ACHN (cell line): ENCODE measurements at regions not wholly inside any gene's neighbourhood (a gene's known extent, or its start where the extent isn't known, plus 50 kb on each side); places are given as distances from the start of the nearest gene placed in this dataset.

Experiments
- DNase-seq: peaks from one replicate; pipeline ENCODE4 v3.0.0-alpha.2; 2015
- in situ Hi-C: cut with HindIII; loops from 2 replicates; pipeline ENCODE4 v1.10.0; 2017; ENCODE audit warnings: low sequenced_read_pairs, low pct_ligation_motif_present, low pct_unique_long_range_greater_than_20kb

DNA sequence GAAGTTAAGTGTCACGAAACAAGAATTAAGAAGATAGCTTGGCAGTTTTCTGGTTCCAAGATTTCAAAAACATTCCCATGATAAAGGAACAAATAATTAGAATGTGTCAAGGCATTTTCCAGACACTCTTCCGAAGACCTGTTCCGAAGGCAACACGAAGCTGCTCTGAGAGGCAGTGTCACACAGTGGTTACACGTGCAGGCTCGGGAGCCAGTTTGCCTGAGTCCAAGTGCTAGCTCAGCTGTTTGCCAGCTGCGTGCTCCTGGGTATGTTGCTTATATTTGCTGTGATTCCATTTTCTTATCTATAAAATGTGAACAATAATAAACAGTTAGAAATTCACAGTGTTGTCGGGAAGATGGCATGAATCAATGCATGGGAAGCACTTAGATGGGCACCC lies 217.9 kb upstream of the GRIP1 start:
- in situ Hi-C loops: no loop called here
- DNase-seq: no peak

DNA sequence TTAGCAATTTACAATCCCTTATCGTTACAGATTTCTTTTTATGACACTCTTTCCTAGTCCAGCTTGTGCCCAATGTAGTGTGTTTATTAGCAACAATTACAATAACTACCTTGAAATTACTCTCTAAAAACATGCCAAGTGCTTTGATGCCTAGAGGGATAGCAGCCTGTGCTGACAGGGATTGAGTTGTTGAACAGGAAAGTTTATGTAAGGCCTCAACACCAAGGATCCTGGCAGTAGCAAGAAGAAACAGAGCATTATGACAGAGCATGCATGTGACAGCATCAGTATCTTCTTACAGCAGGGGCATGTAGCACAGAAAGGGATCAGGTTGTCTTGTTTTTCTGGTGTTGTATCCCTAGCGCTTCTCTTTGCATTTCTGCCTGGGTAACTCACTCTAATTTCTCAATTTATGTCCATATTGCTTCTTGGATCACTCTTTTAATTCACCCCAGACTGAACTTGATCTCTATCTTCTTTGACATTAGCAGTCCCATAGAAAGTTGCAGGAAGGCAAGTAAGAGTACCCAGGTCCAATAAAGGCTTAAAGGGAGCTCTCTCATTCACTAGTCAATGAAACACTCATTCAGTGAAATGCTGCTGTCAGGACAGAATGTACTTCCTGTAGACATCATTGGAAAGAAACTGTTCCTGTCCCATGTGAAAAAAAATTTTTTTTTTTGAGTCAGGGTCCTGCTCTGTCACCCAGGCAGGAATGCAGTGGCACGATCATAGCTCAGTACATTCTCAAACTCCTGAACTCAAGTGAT lies 220.0 kb upstream of the GRIP1 start:
- in situ Hi-C loops: no loop called here
- no peak for DNase-seq

DNA sequence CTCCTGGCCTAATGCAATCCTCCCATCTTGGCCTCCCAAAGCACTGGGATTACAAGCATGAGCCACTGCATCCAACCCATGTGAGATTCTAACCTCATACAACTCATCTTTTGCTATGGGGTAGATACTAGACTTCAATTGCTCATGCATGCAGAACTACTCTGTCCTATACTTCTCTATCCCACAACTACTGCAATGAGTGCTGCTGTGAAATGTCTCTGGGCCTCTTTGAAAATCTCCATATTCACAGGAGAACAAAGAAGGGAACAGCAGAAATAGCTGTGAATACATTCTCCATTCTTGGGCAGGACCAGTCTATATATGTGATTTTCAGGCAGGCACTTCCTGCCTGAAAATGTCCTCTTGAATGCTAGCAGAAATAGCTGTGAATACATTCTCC lies 220.7 kb upstream of the GRIP1 start:
- DNase-seq: no peak
- in situ Hi-C loops: no loop called here

DNA sequence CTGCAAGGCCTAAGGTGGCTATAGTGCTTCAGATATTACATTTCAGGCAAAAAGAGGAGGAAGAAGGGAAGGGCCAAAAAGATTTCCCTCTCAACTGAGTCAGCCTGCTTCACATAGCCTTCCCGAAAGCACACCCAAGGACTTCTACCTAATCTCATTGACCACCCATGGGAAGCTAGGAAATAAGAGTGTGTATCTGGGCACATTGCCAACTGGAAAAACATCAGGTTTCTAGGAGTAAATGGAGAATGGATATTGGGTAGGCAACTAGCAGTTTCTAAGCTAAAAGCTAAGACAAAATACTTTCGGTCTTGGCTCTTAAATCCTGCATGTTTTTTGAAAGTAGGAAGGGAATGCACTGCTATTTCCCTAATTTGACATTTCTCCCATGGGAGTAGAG lies 221.7 kb upstream of the GRIP1 start:
- no peak for DNase-seq
- in situ Hi-C loops: no loop called here

- DNase-seq: no peak
- in situ Hi-C loops: no loop called here
These were observed 222.5 kb upstream of the GRIP1 start for GRCh38 chr12:66901138-66901932.

DNA sequence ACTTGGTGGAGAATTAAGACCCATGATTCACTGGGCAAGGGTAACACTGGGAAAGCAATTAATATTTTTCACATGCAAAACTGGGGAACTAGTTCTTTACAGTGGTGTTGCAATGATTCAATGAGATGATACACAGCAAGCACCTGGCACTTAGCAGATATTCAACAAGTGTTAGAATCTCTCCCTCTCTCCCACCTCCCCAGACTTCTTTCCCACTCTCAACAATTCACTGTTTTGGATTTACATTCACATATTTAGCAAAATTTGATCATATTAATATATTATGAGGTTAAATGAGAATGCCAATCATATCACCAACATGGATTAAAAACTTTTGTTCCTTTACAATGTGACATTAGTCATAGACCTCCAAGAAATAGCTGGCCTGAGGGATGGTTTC lies 223.1 kb upstream of the GRIP1 start:
- no peak for DNase-seq
- in situ Hi-C loops: no loop called here

DNA sequence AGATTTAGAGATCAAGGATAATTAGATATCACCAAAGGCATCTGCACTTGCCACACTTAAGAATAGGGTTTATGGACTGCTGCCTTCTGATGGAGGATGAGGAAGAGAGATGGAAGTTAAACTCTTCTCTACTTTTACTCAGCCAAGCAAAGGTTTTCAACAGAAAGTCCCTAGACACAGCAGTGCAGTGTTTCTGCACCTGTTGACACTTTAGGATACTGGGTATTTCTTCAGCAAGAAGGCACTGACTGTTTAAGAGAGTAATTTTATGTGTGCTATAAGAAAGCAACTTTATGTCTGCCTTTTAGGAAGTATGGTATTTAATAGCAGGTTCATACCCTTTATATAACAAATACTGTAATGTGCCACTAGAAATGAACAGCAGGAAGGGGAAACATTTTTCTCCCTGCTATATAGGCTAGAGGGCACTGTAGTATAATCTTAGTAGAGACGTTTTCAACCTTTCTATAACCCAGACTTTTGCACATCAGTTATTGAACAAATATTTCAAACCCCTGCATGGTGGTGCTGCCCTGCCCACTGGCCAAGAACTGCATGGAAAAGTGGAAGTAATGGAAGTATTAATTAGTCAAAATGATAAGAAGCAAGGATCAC lies 225.0 kb upstream of the GRIP1 start:
- in situ Hi-C loops: no loop called here
- peak; percentile 41 for DNase-seq

GRCh38 chr12:66905201-66905600 lies 226.3 kb upstream of the GRIP1 start:
- no peak for DNase-seq
- in situ Hi-C loops: no loop called here

DNA sequence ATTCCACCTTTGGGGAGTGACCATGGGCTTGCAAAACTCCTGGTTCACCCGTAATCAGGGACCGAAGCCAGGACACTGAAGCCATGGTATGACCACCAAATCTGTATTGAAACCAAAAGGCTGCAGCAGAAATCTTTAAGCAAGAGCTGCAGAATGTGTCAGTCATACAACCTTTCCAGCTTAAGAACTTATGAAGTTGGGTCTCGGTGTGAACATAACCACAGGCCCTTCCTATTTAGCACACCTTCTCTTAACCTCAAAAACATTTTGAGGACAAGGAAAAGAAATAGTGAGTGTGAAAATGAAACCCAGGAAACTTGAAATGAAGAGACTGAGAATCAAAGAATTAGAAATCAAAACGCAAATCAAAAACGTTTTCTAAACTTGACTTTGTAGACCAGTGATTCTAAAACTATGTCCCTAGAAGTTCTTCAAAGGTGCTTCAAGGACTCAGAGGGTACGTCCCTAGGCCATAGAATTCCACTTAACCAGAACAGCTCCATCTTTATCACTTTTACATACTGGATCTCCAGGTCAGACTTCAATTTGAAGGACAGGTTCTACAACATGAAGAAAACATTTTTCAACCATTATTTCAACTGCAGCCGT lies 231.6 kb upstream of the GRIP1 start:
- in situ Hi-C loops: no loop called here
- DNase-seq: no peak

- in situ Hi-C loops: no loop called here
- no peak for DNase-seq
These were observed 236.5 kb upstream of the GRIP1 start for GRCh38 chr12:66915306-66915904.

- in situ Hi-C loops: no loop called here
- no peak for DNase-seq
These were observed 237.3 kb upstream of the GRIP1 start for GRCh38 chr12:66916189-66916588.

DNA sequence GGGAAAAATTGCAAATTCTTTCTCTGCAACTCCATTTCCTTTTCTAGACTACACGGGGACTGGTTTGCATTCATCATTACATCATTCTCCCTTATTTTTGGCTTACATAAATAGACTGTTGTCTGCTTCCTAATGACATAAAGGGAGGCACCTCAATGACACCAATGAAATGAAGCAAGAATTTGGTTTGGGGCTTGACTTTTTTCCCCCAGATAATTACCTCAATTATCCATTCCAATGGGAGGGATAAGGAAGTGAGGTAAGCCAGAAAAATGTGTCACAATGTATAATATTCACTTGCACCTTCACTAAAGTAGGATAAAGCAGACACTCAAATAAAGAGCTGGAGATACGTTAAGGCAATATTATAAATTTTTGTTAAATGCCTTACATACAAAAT lies 240.6 kb upstream of the GRIP1 start:
- in situ Hi-C loops: no loop called here
- no peak for DNase-seq

DNA sequence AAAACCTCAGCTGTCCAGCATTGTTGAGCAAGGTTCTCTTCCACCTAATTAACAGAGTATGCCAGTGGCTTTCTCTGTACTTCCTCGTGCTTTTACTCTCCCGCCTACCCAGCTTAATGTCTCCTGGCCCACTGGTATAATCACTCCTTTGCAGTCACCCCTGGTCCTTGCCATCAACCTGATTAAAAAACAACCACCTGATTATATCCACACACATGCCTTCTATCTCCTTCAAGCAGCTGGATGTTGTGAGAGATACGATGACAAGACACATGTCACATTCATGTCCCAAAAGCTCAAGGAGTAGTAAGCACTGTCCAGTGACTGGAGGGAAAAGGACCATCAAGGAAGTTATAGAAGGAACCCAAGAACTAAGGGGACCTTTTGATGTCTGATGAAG lies 241.3 kb upstream of the GRIP1 start:
- in situ Hi-C loops: no loop called here
- DNase-seq: no peak

DNA sequence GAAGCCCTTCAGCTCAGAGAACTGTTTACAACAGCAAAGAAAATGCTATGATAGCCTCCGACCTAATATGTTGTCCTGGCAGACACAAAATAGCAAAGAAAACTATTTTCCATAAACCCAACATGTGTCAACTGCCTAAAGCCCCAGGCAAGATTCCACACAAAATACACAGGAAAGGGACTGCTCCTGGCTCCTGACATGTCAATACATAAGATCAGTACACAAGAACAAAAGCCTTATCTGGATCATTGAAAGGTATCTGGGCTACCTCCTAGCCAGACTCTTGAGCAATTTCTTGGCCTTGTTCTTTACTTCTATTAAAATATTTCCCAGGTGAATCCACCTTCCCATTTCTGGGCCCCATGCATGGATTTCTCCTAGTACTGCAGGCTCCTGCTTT lies 242.3 kb upstream of the GRIP1 start:
- in situ Hi-C loops: no loop called here

GRCh38 chr12:66925083-66925482 lies 246.2 kb upstream of the GRIP1 start:
- DNase-seq: no peak

More for the DNA sequence above, 242.3 kb upstream of the GRIP1 start:
- no peak for DNase-seq

GRCh38 chr12:66929121-66929520 lies 250.2 kb upstream of the GRIP1 start:
- in situ Hi-C loops: no loop called here
- DNase-seq: no peak

More at GRCh38 chr12:66925083-66925482, 246.2 kb upstream of the GRIP1 start:
- in situ Hi-C loops: no loop called here

- DNase-seq: no peak
- in situ Hi-C loops: no loop called here
These were observed 252.2 kb upstream of the GRIP1 start for GRCh38 chr12:66931091-66931490.

- in situ Hi-C loops: no loop called here
- DNase-seq: no peak
These were observed 253.2 kb upstream of the GRIP1 start for GRCh38 chr12:66932126-66932525.
